K562 (cell line): ENCODE measurements at regions not wholly inside any gene's neighbourhood (a gene's known extent, or its start where the extent isn't known, plus 50 kb on each side); places are given as distances from the start of the nearest gene placed in this dataset.

Experiments
- ATAC-seq: fragments of 200-7000 bp; cut with Tn5 transposase; 3 replicates; pipeline ENCODE4 v1.9.1; 2020; ENCODE audit warnings: moderate library complexity
- BruUV-seq: library from RNA; stranded (reverse); fragments of 400-500 nt; replicated peaks from 2 replicates; lab custom pipeline; 2021; lab: Mats Ljungman, UMichigan
- CTCF ChIA-PET: fragments of 300-600 bp; formaldehyde crosslinking; extraction: SDS; loops from one replicate; lab custom pipeline; 2021; ENCODE audit warnings: low intra/inter-chr PET ratio; lab: Yijun Ruan, JAX
- POLR2A ChIA-PET: fragments of 300-600, 350-650 bp; sonication (Branson Sonifier 250); formaldehyde crosslinking; extraction: SDS; loops from one replicate; lab custom pipeline; 2021; ENCODE audit warnings: antibody characterized with exemption, inconsistent platforms; lab: Yijun Ruan, JAX
- DNase-seq, 4 experiments: peaks; one replicate each; pipeline versions ENCODE4 v3.0.0 to v3.0.0-alpha.2; 2011 to 2018; ENCODE audit warnings: low spot score in 3 of 4, mixed read lengths in 3 of 4; ENCODE audit errors: extremely low read depth in 1 of 4
- FAIRE-seq: peaks from 2 replicates; lab custom pipeline; 2011; peaks lifted over from hg19 to GRCh38; lab: Jason Lieb, UNC
- H2AFZ ChIP-seq: 2 replicates; pipeline ENCODE4 v1.6.0; 2011; ENCODE audit warnings: low read depth, low read length, control low read depth, inconsistent platforms
- H3K27ac ChIP-seq: fragments of 200-600 bp; 3 replicates; pipeline ENCODE4 v1.8.0; 2011; ENCODE audit warnings: low read depth, mild to moderate bottlenecking, control low read depth, inconsistent platforms, low read length, moderate library complexity, mixed read lengths; ENCODE audit errors: extremely low read depth
- H3K27me3 ChIP-seq, 2 experiments: fragments of 300-600 bp in 1 of 2; 2 replicates in 1 of 2; 3 replicates in 1 of 2; pipeline versions ENCODE4 v1.6.0 to v1.8.0; 2011; ENCODE audit warnings: inconsistent platforms in 2 of 2, low read length in 2 of 2, mild to moderate bottlenecking in 1 of 2, mixed read lengths in 1 of 2, moderate library complexity in 1 of 2; ENCODE audit not compliant: control insufficient read depth in 2 of 2, insufficient read depth in 2 of 2
- H3K36me3 ChIP-seq: fragments of 300-600 bp; 3 replicates; pipeline ENCODE4 v1.8.0; 2011; ENCODE audit warnings: mild to moderate bottlenecking, low read length, inconsistent platforms; ENCODE audit not compliant: control insufficient read depth, insufficient read depth
- H3K4me1 ChIP-seq, 2 experiments: fragments of 200-600 bp in 1 of 2; replicated peaks in 1 of 2; 2 replicates in 1 of 2; 3 replicates in 1 of 2; pipeline versions ENCODE4 v1.5.1 to v1.8.0; 2011; ENCODE audit warnings: inconsistent platforms in 2 of 2, low read length in 2 of 2, mild to moderate bottlenecking in 1 of 2, mixed read lengths in 1 of 2, moderate library complexity in 1 of 2; ENCODE audit not compliant: control insufficient read depth in 2 of 2, insufficient read depth in 2 of 2
- H3K4me2 ChIP-seq: 2 replicates; pipeline ENCODE4 v1.6.1; 2011; ENCODE audit warnings: low read length, control low read depth, inconsistent platforms, mixed read lengths; ENCODE audit not compliant: insufficient read depth
- H3K4me3 ChIP-seq: fragments of 200-600 bp; sonication (generic), shearing (Covaris generic); 2 replicates; pipeline ENCODE4 v1.5.1; 2016; ENCODE audit warnings: control low read depth, inconsistent platforms
- H3K79me2 ChIP-seq: fragments of 200-600 bp; 3 replicates; pipeline ENCODE4 v1.8.0; 2011; ENCODE audit warnings: low read length, inconsistent platforms; ENCODE audit not compliant: control insufficient read depth, insufficient read depth
- H3K9ac ChIP-seq, 2 experiments: 2 replicates each; pipeline versions ENCODE4 v1.6.0 to v1.6.1; 2011; ENCODE audit warnings: low read depth in 2 of 2, low read length in 2 of 2, control low read depth in 1 of 2, inconsistent platforms in 1 of 2, mild to moderate bottlenecking in 1 of 2, mixed read lengths in 1 of 2; ENCODE audit not compliant: insufficient read depth in 1 of 2
- H3K9me1 ChIP-seq: one replicate; pipeline ENCODE4 v1.6.0; 2011; ENCODE audit warnings: inconsistent platforms, mild to moderate bottlenecking, low read length, moderate library complexity; ENCODE audit not compliant: control insufficient read depth, insufficient read depth
- H3K9me3 ChIP-seq: replicated peaks from 2 replicates; pipeline ENCODE4 v1.5.1; 2011; ENCODE audit warnings: low read depth, low read length, inconsistent platforms; ENCODE audit not compliant: control insufficient read depth, insufficient read depth
- H4K20me1 ChIP-seq: replicated peaks from 2 replicates; pipeline ENCODE4 v1.6.1; 2011; ENCODE audit warnings: low read length, inconsistent platforms, mixed read lengths; ENCODE audit not compliant: control insufficient read depth, insufficient read depth
- ARHGAP35 ChIP-seq: fragments of 450-650 bp; IDR thresholded peaks from 2 replicates; pipeline ENCODE4 v1.6.1; 2018; ENCODE audit not compliant: partially characterized antibody
- CREM ChIP-seq: IDR thresholded peaks from 2 replicates; pipeline ENCODE4 v1.6.1; 2014; ENCODE audit warnings: antibody characterized with exemption, low read depth
- DPF2 ChIP-seq: fragments of 450-650 bp; IDR thresholded peaks from 2 replicates; pipeline ENCODE4 v1.6.1; 2016
- ETV5 ChIP-seq: sonication (generic); formaldehyde crosslinking; IDR thresholded peaks from 2 replicates; pipeline ENCODE4 v1.4.0; 2020; ENCODE audit warnings: low read depth, mild to moderate bottlenecking, missing genetic modification reagents
- MTA2 ChIP-seq: fragments of 450-650 bp; IDR thresholded peaks from 2 replicates; pipeline ENCODE4 v1.6.1; 2016; ENCODE audit warnings: low read depth
- PBX2 ChIP-seq, 2 experiments: IDR thresholded peaks in 1 of 2; conservative IDR thresholded peaks in 1 of 2; 2 replicates each; pipeline ENCODE4 v1.6.1; 2016; ENCODE audit warnings: low read depth in 2 of 2, mild to moderate bottlenecking in 1 of 2, missing compliant biosample characterization in 1 of 2, missing genetic modification characterization in 1 of 2, moderate library complexity in 1 of 2
- PKNOX1 ChIP-seq: fragments of 450-650 bp; IDR thresholded peaks from 2 replicates; pipeline ENCODE4 v1.6.1; 2016
- PPARD ChIP-seq: fragments of 250-450 bp; sonication (Bioruptor Pico); IDR thresholded peaks from 2 replicates; pipeline ENCODE4 v1.8.0; 2022; ENCODE audit warnings: inconsistent platforms, mild to moderate bottlenecking, moderate library complexity
- SMAD2 ChIP-seq: fragments of 150-350 bp; IDR thresholded peaks from 2 replicates; pipeline ENCODE4 v1.6.1; 2014; ENCODE audit warnings: low read depth, mild to moderate bottlenecking, low read length
- TFAM ChIP-seq: fragments of 250-450 bp; sonication (Bioruptor Pico); conservative IDR thresholded peaks from 2 replicates; pipeline ENCODE4 v1.5.0; 2021; ENCODE audit warnings: mild to moderate bottlenecking, moderate library complexity
- WGBS: fragments of 100-300 bp; shearing (Covaris generic); methylation state at CpG from one replicate; pipeline ENCODE4 v1.1.6; 2016; ENCODE audit warnings: low coverage, mixed read lengths; ENCODE audit not compliant: insufficient coverage; ENCODE audit errors: missing lambda C conversion rate; 5-methylcytosine and 5-hydroxymethylcytosine counted together
- in situ Hi-C: fragments of 300-500 bp; cut with MboI; formaldehyde crosslinking; loops from 4 replicates; pipeline ENCODE4 v1.15.0; 2018; ENCODE audit warnings: inconsistent platforms, mixed read lengths
- intact Hi-C: fragments of 100-400 bp; cut with micrococcal nuclease; formaldehyde crosslinking; loops from 2 replicates; pipeline ENCODE4 v1.14.2; 2022

- H4K20me1 ChIP-seq, result no peaks in the 10 kb centered on the region
- no peak overlapping the region for H3K27ac ChIP-seq
- no peak for FAIRE-seq
- no peak for TF ChIP-seq PPARD (CRISPR knock-in tag)
- TF ChIP-seq CREM, result no peak
- TF ChIP-seq DPF2, result no peak
- no peak for TF ChIP-seq PBX2 (CRISPR knock-in tag; IDR thresholded peaks at IDR 0.05; ENCODE audit: low read depth)
- no peak for TF ChIP-seq PBX2 (tag; conservative IDR thresholded peaks at IDR 0.05; ENCODE audit: low read depth)
- no peak for TF ChIP-seq SMAD2
- TF ChIP-seq ETV5, result no peak
- no peak for TF ChIP-seq MTA2
- no peak for TF ChIP-seq TFAM (CRISPR knock-in tag)
- TF ChIP-seq ARHGAP35, result no peak
- no peak for TF ChIP-seq PKNOX1
- ChIA-PET POLR2A (no interaction called here), CTCF (no interaction called here)
- ATAC-seq, result no peak
- H3K4me3 ChIP-seq, result no peak overlapping the region
- H3K36me3 ChIP-seq, result no peaks in the 10 kb centered on the region
- no peaks in the 10 kb centered on the region for H3K9me3 ChIP-seq
- 42% methylated on average over 7 of the region's 7 CpGs for WGBS
- no peaks in the 10 kb centered on the region; a peak in 2 of 5 replicates for H3K4me1 ChIP-seq
- in situ Hi-C loops (no loop called here), intact Hi-C loops (no loop called here)
- no peaks in the 10 kb centered on the region for H3K9me1 ChIP-seq
- no peaks in the 10 kb centered on the region for H3K79me2 ChIP-seq
- no peaks in the 10 kb centered on the region for H3K27me3 ChIP-seq
- no TSS peak for BruUV-seq
- H3K4me2 ChIP-seq, result no peak overlapping the region
- H3K9ac ChIP-seq, result no peak overlapping the region
- no peak for DNase-seq
- no peak overlapping the region for H2AFZ ChIP-seq
These were observed 103.0 kb downstream of the VCPKMT start for GRCh38 chr14:50013198-50013918.
